NT2/D1 (cell line): ENCODE measurements at regions not wholly inside any gene's neighbourhood (a gene's known extent, or its start where the extent isn't known, plus 50 kb on each side); places are given as distances from the start of the nearest gene placed in this dataset.

Experiments
- SUZ12 ChIP-seq: IDR thresholded peaks from 2 replicates; pipeline ENCODE4 v1.6.1; 2011; ENCODE audit not compliant: insufficient read length, insufficient read depth; ENCODE audit errors: extremely low read depth
- ZNF274 ChIP-seq: IDR thresholded peaks from 2 replicates; pipeline ENCODE4 v1.6.1; 2011; ENCODE audit warnings: mild to moderate bottlenecking, low read depth, low read length

DNA sequence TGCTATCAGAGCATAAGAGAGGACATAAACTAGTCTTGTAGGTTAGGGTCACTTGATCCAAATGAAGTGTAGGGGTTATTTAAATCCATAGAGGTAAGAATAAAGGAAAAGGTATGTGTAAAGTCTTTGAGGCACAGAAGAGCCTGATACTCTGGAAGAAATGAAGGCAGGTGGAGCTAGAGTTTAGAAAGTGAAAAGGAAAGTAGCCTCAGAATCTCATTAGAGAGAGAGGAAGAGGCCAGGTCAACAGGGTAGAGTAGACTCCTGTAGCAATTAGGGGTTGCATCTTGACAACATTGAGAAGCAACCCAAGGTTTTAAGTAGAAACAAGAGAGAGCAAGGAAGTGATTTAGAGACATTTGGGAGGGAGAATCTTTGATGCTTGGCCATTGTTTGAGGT is 235.2 kb upstream of the SOX9 start:
- no peak for TF ChIP-seq ZNF274
- TF ChIP-seq SUZ12, result no peak
